Endodermal cell (in vitro differentiated cells): ENCODE measurements at regions not wholly inside any gene's neighbourhood (a gene's known extent, or its start where the extent isn't known, plus 50 kb on each side); places are given as distances from the start of the nearest gene placed in this dataset.

Experiments used
- DNase-seq: peaks from one replicate; pipeline ENCODE4 v3.0.0-alpha.2; 2017
- H3K27ac ChIP-seq: 2 replicates; pipeline ENCODE4 v1.5.1; 2013; ENCODE audit warnings: mild to moderate bottlenecking, low read depth, low read length, moderate library complexity
- H3K27me3 ChIP-seq: 2 replicates; pipeline ENCODE4 v1.6.1; 2013; ENCODE audit warnings: mild to moderate bottlenecking, low read length, moderate library complexity; ENCODE audit not compliant: insufficient read depth, control insufficient read depth, poor library complexity, severe bottlenecking
- H3K36me3 ChIP-seq: 2 replicates; pipeline ENCODE4 v1.7.0; 2013; ENCODE audit warnings: mild to moderate bottlenecking, low read length, moderate library complexity; ENCODE audit not compliant: control insufficient read depth, insufficient read depth
- H3K4me1 ChIP-seq: one replicate; pipeline ENCODE4 v1.7.0; 2013; ENCODE audit warnings: low read length; ENCODE audit not compliant: control insufficient read depth, insufficient read depth
- H3K4me3 ChIP-seq: 2 replicates; pipeline ENCODE4 v1.5.1; 2013; ENCODE audit warnings: mild to moderate bottlenecking, low read length, moderate library complexity
- H3K9ac ChIP-seq: 2 replicates; pipeline ENCODE4 v1.6.1; 2013; ENCODE audit warnings: mild to moderate bottlenecking, low read length, moderate library complexity; ENCODE audit not compliant: poor library complexity, severe bottlenecking; ENCODE audit errors: extremely low read depth
- H3K9me3 ChIP-seq: 2 replicates; pipeline ENCODE4 v1.6.1; 2013; ENCODE audit warnings: mild to moderate bottlenecking, low read length, moderate library complexity; ENCODE audit not compliant: control insufficient read depth
- H3K27ac Mint-ChIP-seq: 2 replicates; pipeline ENCODE4 v1.8.0; 2020; ENCODE audit warnings: mixed read lengths
- H3K27me3 Mint-ChIP-seq: 2 replicates; pipeline ENCODE4 v1.8.0; 2021; ENCODE audit warnings: mild to moderate bottlenecking, mixed read lengths; ENCODE audit not compliant: insufficient read depth
- H3K36me3 Mint-ChIP-seq: 2 replicates; pipeline ENCODE4 v1.8.0; 2020; ENCODE audit warnings: low read depth, mixed read lengths
- H3K4me1 Mint-ChIP-seq: 2 replicates; pipeline ENCODE4 v1.8.0; 2020; ENCODE audit warnings: mixed read lengths
- H3K4me3 Mint-ChIP-seq: 2 replicates; pipeline ENCODE4 v1.8.0; 2020; ENCODE audit warnings: mild to moderate bottlenecking, moderate library complexity, mixed read lengths
- H3K9me3 Mint-ChIP-seq: 2 replicates; pipeline ENCODE4 v1.8.0; 2020; ENCODE audit warnings: mild to moderate bottlenecking, mixed read lengths
- CTCF ChIP-seq: fragments of 200-600 bp; sonication (generic); conservative IDR thresholded peaks from 2 replicates; pipeline ENCODE4 v1.5.0; 2021; ENCODE audit warnings: antibody characterized with exemption, mild to moderate bottlenecking
- WGBS, 2 experiments: methylation state at CpG; one replicate each; pipeline versions ENCODE4 v1.1.5 to v1.1.7; 2013; ENCODE audit warnings: missing lambda C conversion rate in 2 of 2, mixed read lengths in 1 of 2; ENCODE audit not compliant: insufficient coverage in 1 of 2, insufficient read length in 1 of 2; 5-methylcytosine and 5-hydroxymethylcytosine counted together

GRCh38 chr12:25615119-25615518 lies 62.0 kb upstream of the LMNTD1 start:
- Histone ChIP-seq H3K9ac (no peak overlapping the region), H3K36me3 (peaks cover 72% of the 10 kb centered on the region), H3K4me1 (no peaks in the 10 kb centered on the region), H3K9me3 (peaks cover 48% of the 10 kb centered on the region), H3K27ac (no peak overlapping the region), H3K4me3 (no peak overlapping the region), H3K27me3 (no peaks in the 10 kb centered on the region)
- Mint-ChIP-seq H3K36me3 (peaks cover 50% of the 10 kb centered on the region), H3K4me3 (no peak overlapping the region), H3K9me3 (peaks cover 16% of the 10 kb centered on the region), H3K4me1 (peaks cover 4% of the 10 kb centered on the region), H3K27ac (no peak overlapping the region), H3K27me3 (no peaks in the 10 kb centered on the region)
- 92 to 96% methylated on average over 2 to 3 of the region's 3 CpGs for WGBS, 2 experiments
- no peak for DNase-seq
- TF ChIP-seq CTCF, result no peak

GRCh38 chr12:25616286-25616685 lies 63.2 kb upstream of the LMNTD1 start:
- DNase-seq, result no peak
- Histone ChIP-seq H3K9ac (no peak overlapping the region), H3K27me3 (no peaks in the 10 kb centered on the region), H3K36me3 (peaks cover 64% of the 10 kb centered on the region), H3K27ac (no peak overlapping the region), H3K4me3 (no peak overlapping the region), H3K9me3 (peaks cover 36% of the 10 kb centered on the region), H3K4me1 (no peaks in the 10 kb centered on the region)
- no peak for TF ChIP-seq CTCF
- no peaks in the 10 kb centered on the region for H3K27me3 Mint-ChIP-seq
- WGBS, 2 experiments, result 93 to 100% methylated on average over 1 of the region's 1 CpG
- peaks cover 40% of the 10 kb centered on the region for H3K36me3 Mint-ChIP-seq
- no peak overlapping the region for H3K4me3 Mint-ChIP-seq
- peaks cover 7% of the 10 kb centered on the region for H3K9me3 Mint-ChIP-seq
- H3K4me1 Mint-ChIP-seq, result peaks cover 4% of the 10 kb centered on the region
- H3K27ac Mint-ChIP-seq, result no peak overlapping the region

DNA sequence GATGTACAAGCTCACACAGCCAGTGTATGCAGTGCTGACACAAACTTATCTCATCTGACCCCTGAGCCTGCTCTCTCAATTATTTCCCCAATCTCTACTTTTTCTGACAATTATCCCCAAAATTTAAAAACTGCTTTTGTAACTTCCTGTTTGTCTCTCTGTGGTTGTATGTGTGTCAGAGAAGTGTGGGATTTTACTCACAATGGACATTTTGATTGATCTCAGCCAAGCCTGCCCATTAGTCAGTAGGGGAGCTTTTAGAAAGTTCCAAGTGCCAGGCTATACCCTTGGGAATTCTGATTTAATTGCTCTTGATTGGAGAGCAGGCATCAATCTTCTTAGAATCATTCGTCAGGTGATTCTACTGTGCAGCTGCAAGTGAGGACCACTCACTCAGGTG lies 64.9 kb upstream of the LMNTD1 start:
- no peak overlapping the region for H3K4me3 Mint-ChIP-seq
- Histone ChIP-seq H3K27me3 (no peaks in the 10 kb centered on the region), H3K27ac (no peak overlapping the region), H3K4me1 (no peaks in the 10 kb centered on the region), H3K9ac (no peak overlapping the region), H3K4me3 (no peak overlapping the region), H3K9me3 (peaks cover 21% of the 10 kb centered on the region), H3K36me3 (peaks cover 52% of the 10 kb centered on the region)
- TF ChIP-seq CTCF, result no peak
- H3K27ac Mint-ChIP-seq, result no peak overlapping the region
- 93 to 100% methylated on average over 1 of the region's 1 CpG for WGBS, 2 experiments
- no peaks in the 10 kb centered on the region for H3K27me3 Mint-ChIP-seq
- peaks cover 28% of the 10 kb centered on the region for H3K36me3 Mint-ChIP-seq
- peaks cover 5% of the 10 kb centered on the region for H3K9me3 Mint-ChIP-seq
- H3K4me1 Mint-ChIP-seq, result peaks cover 2% of the 10 kb centered on the region
- DNase-seq, result no peak
